G401.6 (cell line): ENCODE measurements at regions not wholly inside any gene's neighbourhood (a gene's known extent, or its start where the extent isn't known, plus 50 kb on each side); places are given as distances from the start of the nearest gene placed in this dataset.
"Not testable (repeated sequence)": the region's sequence is repeated elsewhere in the genome, so short reads cannot be mapped to it uniquely, and the experiment has no call there.

Experiments used
- FAIRE-seq: peaks from 2 replicates; lab custom pipeline; 2012; peaks lifted over from hg19 to GRCh38; lab: Jason Lieb, UNC

DNA sequence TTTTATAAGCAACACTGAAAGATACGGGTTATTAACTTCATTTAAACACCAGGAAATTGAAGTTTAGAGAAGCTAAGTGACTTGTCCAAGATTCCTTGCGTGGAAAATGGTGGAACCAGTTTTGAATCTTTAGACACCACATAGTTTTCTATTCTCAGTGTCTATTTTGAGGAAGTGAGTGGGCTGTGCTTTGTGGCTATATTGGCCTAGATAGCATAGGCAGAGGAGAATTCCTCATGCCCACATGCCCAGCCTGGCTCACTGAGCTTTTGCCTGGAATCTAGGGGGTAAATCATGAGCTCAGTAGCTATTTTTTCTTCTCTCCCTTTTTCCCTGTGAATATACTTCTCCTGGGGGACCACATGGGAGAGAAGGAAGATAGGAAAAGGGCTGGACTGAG is 431.3 kb downstream of the HS3ST3B1 start:
- no peak for FAIRE-seq

DNA sequence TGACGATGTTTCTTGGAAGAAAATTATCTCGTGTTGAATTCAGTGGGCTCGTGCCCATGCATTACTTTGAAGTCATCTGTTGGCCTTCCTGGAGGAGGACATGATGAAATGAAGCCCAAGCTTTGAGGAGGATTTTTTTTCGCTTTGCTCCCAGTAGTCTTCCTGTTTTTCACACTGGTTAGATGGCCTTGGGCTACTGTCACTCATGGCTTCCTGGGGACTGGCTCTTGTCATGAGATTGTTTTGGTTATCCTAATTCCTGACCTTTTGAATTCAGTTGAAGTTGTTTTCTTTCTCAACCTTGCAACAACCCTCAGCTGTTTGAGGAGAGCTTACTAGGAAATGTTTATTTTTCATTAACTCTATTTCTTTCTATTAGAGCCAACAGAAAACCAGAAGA is 430.7 kb downstream of the HS3ST3B1 start:
- no peak for FAIRE-seq

DNA sequence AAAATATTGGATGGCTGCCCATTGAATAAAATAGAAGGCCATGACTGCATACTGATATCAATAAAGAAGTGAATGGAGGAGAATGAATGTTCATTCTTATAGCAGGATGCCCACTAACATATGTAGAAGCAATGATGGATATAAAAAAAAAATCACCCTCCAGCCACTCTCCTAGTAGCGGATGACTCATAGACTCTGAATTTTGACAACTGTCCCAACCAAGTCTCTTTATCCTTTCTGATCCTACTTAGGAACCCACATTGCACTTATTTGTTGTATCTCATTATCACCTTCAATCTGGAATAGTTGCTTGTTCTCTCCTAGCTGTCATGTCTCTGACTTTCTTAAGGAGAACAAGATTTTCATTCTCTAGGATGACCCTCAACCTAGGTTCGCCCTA is 429.9 kb downstream of the HS3ST3B1 start:
- FAIRE-seq: no peak

DNA sequence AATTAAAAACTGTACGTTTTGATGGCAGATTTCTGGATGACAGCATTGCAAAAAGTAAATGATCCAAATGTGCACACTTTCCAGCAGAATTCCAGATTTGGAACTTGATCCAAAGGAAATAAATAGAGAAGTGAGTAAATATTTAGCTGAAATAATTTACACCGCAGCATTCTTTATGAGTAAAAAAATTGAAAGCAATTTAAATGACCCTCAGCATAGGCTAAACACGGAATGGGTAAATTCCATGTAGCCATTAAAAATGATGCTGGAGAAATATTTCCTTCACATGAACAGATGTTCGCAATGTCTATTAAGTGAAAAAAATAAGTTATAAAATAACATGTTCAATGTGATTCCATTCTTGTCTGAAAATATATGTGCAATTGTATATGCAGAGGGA is 424.8 kb downstream of the HS3ST3B1 start:
- no peak for FAIRE-seq

DNA sequence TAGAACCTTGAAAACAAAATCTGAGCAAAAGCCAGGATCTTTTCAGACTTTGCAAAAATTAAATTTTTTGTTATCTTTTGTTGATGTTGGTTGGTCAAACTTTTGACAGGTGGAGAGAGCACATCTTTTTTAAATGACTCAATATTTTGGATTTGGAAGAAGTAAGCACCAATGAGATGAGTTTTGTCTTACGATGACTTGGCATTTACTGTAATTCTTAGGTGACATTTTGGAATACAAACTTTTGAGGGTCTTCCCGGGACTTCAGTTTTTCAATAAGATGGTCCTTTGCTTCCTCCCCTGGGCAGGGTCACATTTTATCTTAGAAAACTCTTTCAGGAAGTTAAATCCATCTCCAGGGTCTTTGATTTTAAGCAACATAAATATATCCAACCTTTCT is 423.9 kb downstream of the HS3ST3B1 start:
- FAIRE-seq: no peak

DNA sequence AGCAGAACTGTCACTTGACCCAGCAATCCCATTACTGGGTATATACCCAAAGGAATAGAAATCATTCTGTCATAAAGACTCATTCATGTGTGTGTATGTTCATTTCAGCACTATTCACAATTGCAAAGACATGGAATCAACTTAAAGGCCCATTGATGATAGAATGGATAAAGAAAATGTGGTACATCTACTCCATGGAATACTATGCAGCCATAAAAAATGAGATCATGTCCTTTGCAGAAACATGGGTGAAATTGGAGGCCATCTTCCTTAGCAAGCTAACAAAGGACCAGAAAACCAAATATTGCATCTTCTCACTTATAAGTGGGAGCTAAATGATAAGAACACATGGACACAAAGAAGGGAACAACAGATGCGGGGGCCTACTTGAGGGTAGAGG is 422.5 kb downstream of the HS3ST3B1 start:
- not testable (repeated sequence) for FAIRE-seq

DNA sequence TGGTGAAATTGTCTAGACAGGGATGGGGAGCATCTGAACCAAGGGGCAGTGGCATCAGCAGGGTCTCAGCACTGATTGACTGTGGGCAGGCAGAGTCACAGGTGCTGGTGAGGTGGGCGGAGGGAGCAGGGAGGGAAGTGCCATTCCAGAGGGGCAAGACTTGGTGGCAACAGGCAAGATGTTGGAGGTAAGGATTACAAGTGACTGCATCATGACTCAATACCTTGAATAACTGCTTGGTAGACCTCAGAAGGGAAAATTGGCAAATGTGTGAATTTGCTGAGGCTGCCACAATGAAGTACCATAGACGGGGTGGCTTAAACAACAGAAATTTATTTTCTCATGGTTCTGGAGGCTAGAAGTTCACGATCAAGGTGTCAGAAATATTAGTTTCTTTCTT is 419.1 kb downstream of the HS3ST3B1 start:
- no peak for FAIRE-seq

DNA sequence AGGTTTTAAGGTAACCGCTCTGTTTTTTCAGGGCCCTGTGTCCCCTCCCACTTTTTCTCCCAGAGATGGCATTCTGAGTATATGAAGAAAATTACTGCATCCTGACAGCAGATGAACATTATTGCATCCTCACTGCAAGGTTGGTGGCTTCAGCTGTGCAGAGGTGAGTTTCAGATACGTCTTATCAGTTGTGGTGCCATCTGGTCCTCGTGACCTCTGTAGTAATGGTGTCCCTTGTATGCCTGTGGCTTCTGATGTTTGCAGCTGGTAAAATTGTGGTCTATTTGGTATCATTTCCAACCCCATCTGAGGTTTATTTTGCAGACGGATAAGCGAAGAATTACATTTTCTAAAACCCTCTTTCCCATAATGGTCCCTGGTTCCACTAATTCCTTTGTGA is 417.0 kb downstream of the HS3ST3B1 start:
- no peak for FAIRE-seq

DNA sequence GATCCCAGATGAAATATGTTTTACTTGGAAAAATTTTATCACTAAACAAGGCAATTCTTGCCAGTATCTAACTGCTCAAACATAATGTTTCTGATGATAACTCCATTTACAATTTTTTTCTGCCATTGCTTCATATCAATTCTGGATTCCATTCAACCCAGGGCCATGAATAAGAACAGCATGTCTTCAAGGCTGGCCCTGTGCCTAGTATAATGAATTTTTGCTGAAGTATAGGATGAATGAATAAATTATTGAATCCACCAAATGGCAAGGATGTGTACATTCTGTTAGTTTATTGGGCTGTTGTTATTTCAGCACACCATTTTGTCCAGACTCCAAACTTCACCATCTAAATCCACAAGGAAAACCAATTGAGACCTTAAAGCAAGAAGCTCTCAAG is 414.7 kb downstream of the HS3ST3B1 start:
- FAIRE-seq: no peak

DNA sequence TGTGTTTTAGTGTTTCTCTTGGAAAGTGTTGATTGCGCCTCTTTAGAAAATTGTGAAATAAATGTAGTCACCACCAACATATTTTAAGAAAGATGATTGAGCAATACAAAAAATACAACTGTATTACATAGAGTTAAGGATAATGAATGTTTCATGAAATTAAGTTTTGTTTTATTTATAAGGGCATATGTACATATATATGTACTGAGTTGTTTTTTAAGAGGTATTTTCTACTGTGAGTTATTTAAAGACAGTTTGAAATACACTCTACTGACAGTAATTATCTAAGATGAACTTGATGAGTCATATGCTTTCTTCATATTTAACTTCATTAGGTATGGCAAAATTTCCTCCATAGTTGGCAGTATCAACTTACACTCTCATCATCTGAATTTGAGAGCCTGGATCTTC is 411.7 kb downstream of the HS3ST3B1 start:
- FAIRE-seq: no peak

DNA sequence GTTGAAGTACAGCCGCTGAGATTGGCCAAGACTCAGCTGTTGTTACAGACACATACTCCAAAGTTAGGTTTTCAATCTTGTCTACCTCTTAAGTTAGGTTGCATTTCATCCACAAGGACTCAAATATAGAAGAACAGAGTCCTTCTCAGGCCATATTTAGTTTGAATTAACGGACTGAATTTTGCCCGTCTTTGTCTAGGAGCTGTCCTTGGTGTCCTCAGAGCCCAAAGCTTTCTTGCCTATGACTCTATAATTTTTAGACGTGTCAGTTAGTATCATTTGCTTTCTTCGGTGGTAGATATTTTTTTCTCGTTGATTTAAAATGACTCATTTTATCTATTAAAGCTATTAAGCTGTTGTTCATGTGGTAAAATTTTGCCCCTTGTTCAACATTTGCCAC is 403.2 kb downstream of the HS3ST3B1 start:
- FAIRE-seq: no peak

DNA sequence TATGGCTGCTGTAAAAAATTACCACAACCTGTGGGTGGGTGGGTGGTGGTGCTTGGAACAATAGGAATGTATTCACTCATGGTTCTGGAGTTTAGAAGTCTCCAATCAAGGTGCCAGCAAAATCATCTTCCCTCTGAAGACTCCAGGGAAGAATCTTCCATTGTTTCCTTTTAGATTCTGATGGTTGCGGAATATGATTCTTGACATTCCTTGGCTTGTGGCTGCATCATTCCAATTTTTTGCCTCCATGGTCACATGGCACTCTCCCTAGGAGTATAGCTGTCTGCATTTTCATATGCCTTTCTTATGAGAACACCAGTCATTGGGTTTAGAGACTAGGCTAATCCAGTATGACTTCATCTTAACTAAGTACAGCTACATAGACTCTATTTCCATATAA is 401.0 kb downstream of the HS3ST3B1 start:
- FAIRE-seq: no peak

DNA sequence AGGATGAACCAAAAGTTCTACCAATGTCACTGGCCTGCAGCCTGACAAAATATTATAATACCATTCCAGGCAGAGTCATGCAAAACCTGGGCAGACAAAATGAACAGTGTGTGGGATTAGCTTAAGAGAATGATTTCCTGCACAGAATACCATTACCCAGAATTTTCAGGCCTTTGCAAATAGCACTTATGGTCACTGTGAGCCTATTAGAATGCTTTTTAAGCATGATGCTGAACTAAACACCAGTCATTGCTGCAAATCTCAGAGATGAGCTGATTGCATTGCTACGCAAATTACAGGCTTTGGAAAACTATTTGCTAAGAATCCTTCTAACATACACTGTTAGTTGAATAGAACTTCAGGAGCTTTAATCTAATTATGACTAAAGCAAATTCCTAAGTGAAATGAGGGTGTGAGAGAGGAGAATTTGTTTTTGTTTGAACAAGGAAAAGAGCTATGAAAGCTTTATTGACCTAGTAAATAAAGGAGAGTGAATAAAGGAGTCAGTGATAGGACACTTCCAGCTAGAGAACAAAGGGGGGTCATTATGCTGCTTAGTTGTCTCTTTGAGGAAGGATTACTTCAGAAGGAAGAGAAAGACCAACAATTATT is 398.8 kb downstream of the HS3ST3B1 start:
- no peak for FAIRE-seq

DNA sequence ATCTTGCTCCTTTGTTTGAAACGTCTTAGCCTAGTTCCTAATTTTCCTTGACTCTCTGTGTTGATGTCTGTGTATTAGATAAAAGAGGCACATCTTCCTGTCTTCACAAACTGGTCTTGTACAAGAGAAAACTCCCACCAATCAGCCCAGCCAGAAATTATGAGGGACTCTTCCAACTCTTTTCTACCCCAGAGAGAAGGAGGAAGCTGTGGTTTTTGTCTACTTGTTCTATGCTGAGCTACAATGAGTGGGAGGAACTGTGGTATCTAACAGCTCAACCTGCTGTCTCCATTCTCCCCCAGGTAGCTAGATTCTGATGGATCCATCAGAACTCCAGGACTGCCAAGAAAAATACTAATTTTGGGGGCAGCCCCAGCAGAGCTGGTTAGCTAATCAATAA is 392.5 kb downstream of the HS3ST3B1 start:
- FAIRE-seq: no peak

DNA sequence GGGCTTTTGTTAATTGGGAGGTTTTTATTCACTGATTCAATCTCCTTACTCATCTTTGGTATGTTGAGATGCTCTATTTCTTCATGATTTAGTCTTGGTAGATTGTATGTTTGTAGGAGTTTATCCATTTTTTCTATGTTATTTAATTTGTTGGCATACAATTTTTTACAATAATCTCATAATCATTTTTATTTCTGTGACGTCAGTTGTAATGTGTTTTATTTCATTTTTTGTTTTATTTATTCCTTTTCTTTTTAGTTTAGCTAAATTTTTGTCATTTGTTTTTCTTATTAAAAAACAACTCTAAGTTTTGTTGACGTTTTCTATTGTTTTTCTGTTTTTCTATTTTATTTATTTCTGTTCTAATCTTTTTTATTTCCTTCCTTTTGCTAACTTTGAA is 389.8 kb downstream of the HS3ST3B1 start:
- peak; percentile 58 for FAIRE-seq

DNA sequence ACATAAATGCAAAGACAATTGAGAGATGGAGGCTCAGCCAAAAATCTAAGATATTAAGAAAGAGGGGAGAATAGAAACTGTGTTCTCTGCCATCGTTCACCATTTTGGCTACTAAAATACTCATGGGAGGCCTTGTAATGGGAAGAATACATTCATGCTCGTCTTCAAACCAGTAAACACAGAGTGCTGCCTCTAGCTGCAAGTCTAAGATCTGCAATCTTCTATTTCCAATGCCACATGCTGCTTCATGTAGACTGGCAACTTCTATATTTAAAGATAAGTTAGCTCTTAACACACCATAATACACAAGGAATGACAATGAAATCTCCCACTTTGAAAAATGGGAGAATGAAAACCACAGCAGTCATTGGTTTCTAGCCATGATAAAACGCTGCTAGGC is 387.3 kb downstream of the HS3ST3B1 start:
- FAIRE-seq: no peak

DNA sequence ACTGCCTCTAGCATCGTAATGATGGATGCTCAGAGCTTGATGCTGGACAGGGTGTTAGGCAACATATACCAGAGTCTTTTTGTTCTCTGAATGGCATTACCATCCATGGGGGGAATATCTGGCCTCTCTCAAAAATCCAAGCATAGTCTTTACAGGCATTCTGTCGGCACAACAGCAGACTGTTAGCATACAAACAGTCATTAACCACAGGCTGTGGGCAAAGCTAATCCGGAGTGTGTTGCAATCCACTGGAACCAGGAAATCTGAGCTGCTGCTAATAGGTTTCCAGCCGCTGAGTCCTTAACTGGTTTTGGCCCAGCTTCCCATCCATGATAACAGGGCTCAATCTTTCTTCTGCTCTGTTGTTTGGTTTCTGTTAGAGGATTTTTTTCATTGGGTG is 371.9 kb downstream of the HS3ST3B1 start:
- FAIRE-seq: no peak

DNA sequence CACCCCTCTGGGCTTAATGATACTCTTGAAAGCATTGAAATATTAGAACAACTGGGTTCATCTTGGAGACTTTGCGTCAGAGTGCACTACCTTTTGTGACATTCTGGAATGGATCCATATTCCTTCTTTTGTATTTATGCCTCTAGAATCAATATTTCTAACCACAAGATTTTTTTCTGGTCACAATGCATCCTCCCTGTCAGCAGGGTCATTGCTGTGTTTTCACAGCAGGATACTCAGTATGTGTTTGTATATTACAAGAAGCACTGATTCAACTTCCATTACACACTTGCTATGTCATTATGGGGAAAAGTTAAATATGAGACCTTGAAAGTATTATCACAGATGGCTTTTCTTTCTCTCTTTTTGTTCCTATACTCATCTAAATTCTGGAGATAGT is 370.0 kb downstream of the HS3ST3B1 start:
- FAIRE-seq: no peak

DNA sequence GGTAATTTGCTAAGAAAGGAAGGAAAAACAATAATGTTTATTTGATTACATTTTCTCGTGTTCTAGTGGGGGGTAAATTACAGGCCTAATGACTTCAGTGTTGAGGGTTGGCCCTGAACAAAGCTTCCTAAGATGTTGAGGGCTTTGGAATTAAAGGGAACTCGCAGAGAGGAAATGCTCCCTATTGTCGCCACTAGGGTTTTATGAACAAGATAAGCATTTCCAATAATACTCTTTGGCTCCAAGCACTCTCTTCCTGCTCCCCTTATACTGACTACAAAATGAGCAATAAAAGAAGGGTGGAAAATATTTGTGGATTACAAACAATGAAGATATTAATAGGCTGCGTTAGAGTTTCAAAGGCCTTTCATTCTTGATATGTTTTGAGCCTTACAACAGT is 363.6 kb downstream of the HS3ST3B1 start:
- FAIRE-seq: no peak

DNA sequence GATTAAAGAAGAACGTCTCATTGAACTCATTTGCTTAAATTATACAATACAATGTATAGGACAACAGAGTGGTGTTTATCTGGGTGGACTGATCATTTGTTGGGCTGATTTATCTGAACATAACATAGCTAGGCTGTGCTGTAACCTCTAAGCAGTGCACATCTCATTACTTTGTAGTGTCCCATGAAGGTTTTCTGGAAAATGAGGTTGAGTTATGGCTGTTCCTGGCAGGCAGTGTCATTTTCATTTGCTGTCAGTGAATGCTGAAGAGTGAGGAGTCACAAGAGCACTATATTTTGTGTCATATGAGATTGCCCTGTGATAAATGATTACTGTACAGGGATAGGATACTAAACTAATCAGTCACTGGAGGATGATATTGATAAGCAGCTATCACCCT is 340.2 kb downstream of the HS3ST3B1 start:
- no peak for FAIRE-seq

DNA sequence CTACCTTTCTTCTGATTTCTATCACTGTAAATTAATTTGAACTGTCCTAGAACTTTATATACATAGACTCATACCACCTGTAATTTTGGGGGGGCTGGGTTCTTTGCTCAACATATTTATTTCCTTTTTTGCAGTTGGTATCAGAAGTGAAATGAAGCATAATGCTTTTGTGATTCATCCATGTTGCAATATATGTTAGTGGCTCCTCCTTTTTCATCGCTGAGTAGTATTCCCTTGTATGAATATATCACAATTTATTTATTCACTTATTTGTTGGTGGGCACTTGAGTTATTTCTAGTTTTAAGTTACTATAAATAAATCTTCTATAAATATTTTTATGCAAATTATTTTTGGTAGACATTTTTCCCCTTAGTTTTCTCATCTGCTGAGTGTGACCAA is 336.4 kb downstream of the HS3ST3B1 start:
- no peak for FAIRE-seq

DNA sequence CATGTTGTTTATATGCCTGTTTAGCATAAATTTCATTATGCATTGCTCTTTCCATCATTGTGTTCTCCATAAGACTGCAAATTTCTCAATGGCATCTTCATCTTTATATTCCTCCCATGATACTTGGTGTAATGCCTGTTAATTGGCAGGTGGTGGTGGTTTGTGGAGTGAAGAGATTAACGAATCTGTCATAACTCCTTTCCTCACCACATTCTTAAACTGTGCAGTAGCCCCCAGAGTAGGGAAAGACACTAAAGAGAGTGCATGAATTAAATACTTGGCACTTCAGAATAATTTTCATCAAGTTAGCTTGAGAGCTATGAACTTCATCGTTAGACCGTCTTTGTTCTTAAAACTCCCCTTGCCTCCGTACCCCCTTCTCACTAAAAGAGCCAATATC is 329.7 kb downstream of the HS3ST3B1 start:
- no peak for FAIRE-seq

DNA sequence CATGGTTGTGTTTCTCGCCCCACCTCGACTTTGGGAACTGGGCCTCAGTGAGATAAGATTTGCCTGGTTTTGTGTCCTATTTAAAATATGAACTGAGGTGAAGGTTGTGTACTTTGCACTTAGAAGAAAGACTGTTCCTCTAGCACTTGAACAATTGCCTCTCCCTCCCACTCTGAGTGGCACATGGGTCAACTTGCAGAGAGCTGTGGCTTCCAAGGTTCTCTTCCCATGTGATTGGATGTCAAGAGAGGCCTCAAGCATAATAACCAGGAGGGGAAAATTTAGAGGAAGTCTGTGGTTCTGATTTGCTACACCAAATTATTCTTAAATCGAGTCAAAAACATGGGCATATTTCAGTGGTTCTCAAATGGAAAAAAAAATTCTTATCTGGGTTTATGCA is 329.2 kb downstream of the HS3ST3B1 start:
- no peak for FAIRE-seq

DNA sequence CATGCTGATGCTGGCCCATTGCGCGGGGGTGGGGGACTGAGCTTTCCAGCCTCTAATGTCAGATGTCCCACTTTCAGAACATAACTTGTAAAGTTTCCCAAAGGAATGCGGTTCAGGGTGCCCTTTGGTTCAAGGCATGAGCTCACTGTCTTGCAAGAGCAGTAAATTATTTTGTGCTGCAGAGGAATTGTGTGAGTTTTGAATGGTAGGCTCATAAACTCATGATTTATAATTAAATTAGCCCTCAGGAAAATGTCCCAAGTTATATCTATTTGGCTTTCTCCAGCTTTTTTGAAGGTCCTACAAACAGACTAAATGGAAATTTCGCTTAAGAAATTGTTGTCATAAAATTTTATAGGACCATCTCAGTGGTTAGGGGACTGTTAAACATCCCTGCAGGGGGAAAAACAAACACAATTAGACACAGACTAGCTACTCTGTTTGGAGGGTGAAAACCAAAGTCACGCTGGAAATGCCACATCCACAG is 321.8 kb downstream of the HS3ST3B1 start:
- FAIRE-seq: no peak
